ENCODE measurements at regions not wholly inside any gene's neighbourhood (a gene's known extent, or its start where the extent isn't known, plus 50 kb on each side); places are given as distances from the start of the nearest gene placed in this dataset.

DNA sequence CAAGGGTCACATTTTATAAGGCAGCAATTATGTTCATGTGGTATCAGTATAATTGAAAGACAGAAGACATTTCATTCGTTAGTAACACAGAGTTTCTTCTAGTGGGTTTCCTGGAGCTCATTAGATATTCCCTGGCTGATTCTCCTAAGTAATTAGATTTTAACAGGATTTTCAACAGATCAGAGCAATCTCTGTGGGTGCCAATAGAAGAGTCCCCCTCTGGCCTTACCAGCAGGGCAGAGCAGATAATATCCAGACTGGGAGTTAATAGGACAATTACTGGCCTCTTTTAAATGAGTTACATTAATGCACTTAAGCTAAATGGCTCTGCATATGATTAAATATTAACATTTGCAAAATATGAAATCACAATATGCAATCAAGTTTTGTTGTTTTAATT is 74.2 kb upstream of the FOXD3 start:
- WGBS (ENCODE audit: low lambda C conversion rate, missing lambda C conversion rate): 79% methylated on average over 1 of the region's 1 CpG

DNA sequence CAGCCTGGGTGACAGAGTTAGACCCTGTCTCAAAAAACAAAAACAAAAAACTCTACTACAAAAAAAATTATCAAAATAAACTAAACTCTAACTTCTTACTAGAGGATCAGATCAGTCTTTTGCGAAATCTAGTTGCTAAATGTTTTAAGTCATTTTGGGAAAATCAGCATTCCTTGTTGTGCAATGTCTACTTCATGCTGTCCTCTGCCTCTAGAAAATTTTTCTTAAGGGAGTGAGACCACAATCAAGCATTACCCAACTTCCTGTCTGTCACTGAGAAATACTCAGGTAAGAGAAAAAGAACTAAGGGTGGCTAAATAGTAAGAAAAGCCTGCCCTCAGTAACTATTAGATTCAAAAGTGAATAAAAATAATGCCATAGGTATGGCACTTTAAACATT is 67.2 kb upstream of the FOXD3 start:
- H3K27me3 ChIP-seq: no peaks in the 10 kb centered on the region
- no peak for DNase-seq (ENCODE audit: low spot score)
- no peak overlapping the region for H3K4me3 ChIP-seq
- H2AFZ ChIP-seq: no peak overlapping the region
- 94% methylated on average over 1 of the region's 1 CpG for WGBS (ENCODE audit: low lambda C conversion rate, missing lambda C conversion rate)
- no peak overlapping the region for H3K4me2 ChIP-seq
- H3K9me3 ChIP-seq (ENCODE audit: low read depth): no peaks in the 10 kb centered on the region
- H3K9me2 ChIP-seq (replicated peaks; ENCODE audit: insufficient read depth): no peaks in the 10 kb centered on the region
- no peaks in the 10 kb centered on the region for H3K36me3 ChIP-seq (replicated peaks; ENCODE audit: insufficient read depth, low read depth)
- H3K27ac ChIP-seq: no peak overlapping the region
- no peak for TF ChIP-seq EZH2 (IDR thresholded peaks at IDR 0.05; ENCODE audit: borderline replicate concordance)
- no peak for TF ChIP-seq EZH2phosphoT487 (IDR thresholded peaks at IDR 0.05; ENCODE audit: low read depth, severe bottlenecking, unreplicated experiment)
- TF ChIP-seq, protein P1, sequence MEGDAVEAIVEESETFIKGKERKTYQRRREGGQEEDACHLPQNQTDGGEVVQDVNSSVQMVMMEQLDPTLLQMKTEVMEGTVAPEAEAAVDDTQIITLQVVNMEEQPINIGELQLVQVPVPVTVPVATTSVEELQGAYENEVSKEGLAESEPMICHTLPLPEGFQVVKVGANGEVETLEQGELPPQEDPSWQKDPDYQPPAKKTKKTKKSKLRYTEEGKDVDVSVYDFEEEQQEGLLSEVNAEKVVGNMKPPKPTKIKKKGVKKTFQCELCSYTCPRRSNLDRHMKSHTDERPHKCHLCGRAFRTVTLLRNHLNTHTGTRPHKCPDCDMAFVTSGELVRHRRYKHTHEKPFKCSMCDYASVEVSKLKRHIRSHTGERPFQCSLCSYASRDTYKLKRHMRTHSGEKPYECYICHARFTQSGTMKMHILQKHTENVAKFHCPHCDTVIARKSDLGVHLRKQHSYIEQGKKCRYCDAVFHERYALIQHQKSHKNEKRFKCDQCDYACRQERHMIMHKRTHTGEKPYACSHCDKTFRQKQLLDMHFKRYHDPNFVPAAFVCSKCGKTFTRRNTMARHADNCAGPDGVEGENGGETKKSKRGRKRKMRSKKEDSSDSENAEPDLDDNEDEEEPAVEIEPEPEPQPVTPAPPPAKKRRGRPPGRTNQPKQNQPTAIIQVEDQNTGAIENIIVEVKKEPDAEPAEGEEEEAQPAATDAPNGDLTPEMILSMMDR (IDR thresholded peaks at IDR 0.05; ENCODE audit: poor library complexity): no peak
- H3K4me1 ChIP-seq (ENCODE audit: insufficient read depth): no peaks in the 10 kb centered on the region
- H3K79me2 ChIP-seq: no peaks in the 10 kb centered on the region
- H4K20me1 ChIP-seq (ENCODE audit: insufficient read depth, poor library complexity, severe bottlenecking): no peaks in the 10 kb centered on the region

More for the DNA sequence above, 74.2 kb upstream of the FOXD3 start:
- no peaks in the 10 kb centered on the region for H3K27me3 ChIP-seq
- H4K20me1 ChIP-seq (ENCODE audit: insufficient read depth, poor library complexity, severe bottlenecking): no peaks in the 10 kb centered on the region
- H3K9me2 ChIP-seq (replicated peaks; ENCODE audit: insufficient read depth): no peaks in the 10 kb centered on the region
- no peaks in the 10 kb centered on the region for H3K36me3 ChIP-seq (replicated peaks; ENCODE audit: insufficient read depth, low read depth)
- H2AFZ ChIP-seq: no peak overlapping the region
- no peaks in the 10 kb centered on the region for H3K79me2 ChIP-seq
- H3K4me2 ChIP-seq: no peak overlapping the region
- no peaks in the 10 kb centered on the region for H3K9me3 ChIP-seq (ENCODE audit: low read depth)
- H3K4me3 ChIP-seq: no peak overlapping the region
- TF ChIP-seq EZH2 (IDR thresholded peaks at IDR 0.05; ENCODE audit: borderline replicate concordance): no peak
- TF ChIP-seq, protein P1 (IDR thresholded peaks at IDR 0.05; ENCODE audit: poor library complexity): no peak
- H3K4me1 ChIP-seq (ENCODE audit: insufficient read depth): no peaks in the 10 kb centered on the region
- no peak overlapping the region for H3K27ac ChIP-seq
- DNase-seq (ENCODE audit: low spot score): no peak

DNA sequence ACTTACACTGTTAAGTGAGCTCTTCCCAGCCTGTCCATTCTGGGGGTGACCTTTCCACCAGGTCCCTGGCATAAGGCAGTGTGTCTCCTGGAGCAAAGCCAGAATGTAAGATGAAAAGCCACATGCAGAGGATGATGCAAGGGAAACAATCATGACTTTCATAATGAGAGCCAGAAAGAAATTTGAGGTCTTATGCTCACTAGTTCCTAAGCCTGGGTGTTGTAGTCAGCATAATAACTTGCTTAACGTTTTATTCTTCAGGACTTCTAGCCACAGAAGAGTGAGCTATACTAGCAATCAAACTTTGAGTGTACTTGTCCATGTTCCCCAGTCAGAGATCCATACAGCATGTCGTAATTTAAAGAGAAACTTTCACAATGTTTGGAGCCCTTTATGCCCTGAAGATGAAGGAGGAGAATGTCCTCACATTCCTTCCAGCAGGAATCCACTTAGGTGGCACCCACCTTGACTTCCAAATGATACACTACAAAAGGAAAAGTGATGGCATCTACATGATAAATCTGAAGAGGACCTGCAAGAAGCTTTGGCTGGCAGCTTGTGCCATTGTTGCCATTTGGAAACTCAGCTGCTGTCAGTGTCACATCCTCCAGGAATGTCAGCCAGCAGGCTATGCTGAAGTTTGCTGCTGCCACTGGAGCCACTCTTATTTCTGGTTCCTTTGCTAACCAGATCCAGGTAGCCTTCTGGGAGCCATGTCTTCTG is 60.5 kb upstream of the FOXD3 start:
- no peaks in the 10 kb centered on the region for H3K9me3 ChIP-seq (ENCODE audit: low read depth)
- no peak overlapping the region for H3K4me3 ChIP-seq
- no peak for DNase-seq (ENCODE audit: low spot score)
- H3K27me3 ChIP-seq: no peaks in the 10 kb centered on the region
- no peaks in the 10 kb centered on the region for H3K4me1 ChIP-seq (ENCODE audit: insufficient read depth)
- H3K4me2 ChIP-seq: no peak overlapping the region
- 64% methylated on average over 2 of the region's 2 CpGs for WGBS (ENCODE audit: low lambda C conversion rate, missing lambda C conversion rate)
- H3K9me2 ChIP-seq (replicated peaks; ENCODE audit: insufficient read depth): no peaks in the 10 kb centered on the region
- TF ChIP-seq EZH2 (IDR thresholded peaks at IDR 0.05; ENCODE audit: borderline replicate concordance) (no peak), EZH2phosphoT487 (IDR thresholded peaks at IDR 0.05; ENCODE audit: low read depth, severe bottlenecking, unreplicated experiment) (no peak)
- TF ChIP-seq, protein P1 (IDR thresholded peaks at IDR 0.05; ENCODE audit: poor library complexity): no peak
- H2AFZ ChIP-seq: no peak overlapping the region
- no peak overlapping the region for H3K27ac ChIP-seq
- H4K20me1 ChIP-seq (ENCODE audit: insufficient read depth, poor library complexity, severe bottlenecking): no peaks in the 10 kb centered on the region
- no peaks in the 10 kb centered on the region for H3K79me2 ChIP-seq
- H3K36me3 ChIP-seq (replicated peaks; ENCODE audit: insufficient read depth, low read depth): no peaks in the 10 kb centered on the region

DNA sequence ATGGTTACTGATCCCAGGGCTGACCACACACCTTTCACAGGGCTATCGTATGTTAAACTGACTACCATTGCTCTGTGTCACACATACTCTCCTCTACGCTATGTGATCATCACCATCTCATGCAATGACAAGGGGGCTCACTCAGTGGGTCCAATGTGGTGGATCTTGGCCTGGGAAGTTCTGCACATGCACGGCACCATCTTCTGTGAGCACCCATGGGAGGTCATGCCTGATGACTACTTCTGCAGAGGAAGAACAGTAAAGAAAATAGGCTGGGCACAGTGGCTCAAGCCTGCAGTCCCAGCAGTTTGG is 60.0 kb upstream of the FOXD3 start:
- H3K27me3 ChIP-seq: no peaks in the 10 kb centered on the region
- no peak overlapping the region for H3K4me3 ChIP-seq
- no peak overlapping the region for H3K4me2 ChIP-seq
- TF ChIP-seq EZH2 (IDR thresholded peaks at IDR 0.05; ENCODE audit: borderline replicate concordance) (no peak), EZH2phosphoT487 (IDR thresholded peaks at IDR 0.05; ENCODE audit: low read depth, severe bottlenecking, unreplicated experiment) (no peak)
- TF ChIP-seq, protein P1 (IDR thresholded peaks at IDR 0.05; ENCODE audit: poor library complexity): no peak
- no peak for DNase-seq (ENCODE audit: low spot score)
- no peaks in the 10 kb centered on the region for H4K20me1 ChIP-seq (ENCODE audit: insufficient read depth, poor library complexity, severe bottlenecking)
- no peaks in the 10 kb centered on the region for H3K9me2 ChIP-seq (replicated peaks; ENCODE audit: insufficient read depth)
- no peaks in the 10 kb centered on the region for H3K36me3 ChIP-seq (replicated peaks; ENCODE audit: insufficient read depth, low read depth)
- no peaks in the 10 kb centered on the region for H3K4me1 ChIP-seq (ENCODE audit: insufficient read depth)
- WGBS (ENCODE audit: low lambda C conversion rate, missing lambda C conversion rate): 95% methylated on average over 3 of the region's 3 CpGs
- no peak overlapping the region for H2AFZ ChIP-seq
- H3K79me2 ChIP-seq: no peaks in the 10 kb centered on the region
- H3K9me3 ChIP-seq (ENCODE audit: low read depth): no peaks in the 10 kb centered on the region
- no peak overlapping the region for H3K27ac ChIP-seq
